ENCODE measurements at regions not wholly inside any gene's neighbourhood (a gene's known extent, or its start where the extent isn't known, plus 50 kb on each side); places are given as distances from the start of the nearest gene placed in this dataset.
A peak's percentile ranks its signal among the peaks of the same experiment; 100 is the strongest.

DNA sequence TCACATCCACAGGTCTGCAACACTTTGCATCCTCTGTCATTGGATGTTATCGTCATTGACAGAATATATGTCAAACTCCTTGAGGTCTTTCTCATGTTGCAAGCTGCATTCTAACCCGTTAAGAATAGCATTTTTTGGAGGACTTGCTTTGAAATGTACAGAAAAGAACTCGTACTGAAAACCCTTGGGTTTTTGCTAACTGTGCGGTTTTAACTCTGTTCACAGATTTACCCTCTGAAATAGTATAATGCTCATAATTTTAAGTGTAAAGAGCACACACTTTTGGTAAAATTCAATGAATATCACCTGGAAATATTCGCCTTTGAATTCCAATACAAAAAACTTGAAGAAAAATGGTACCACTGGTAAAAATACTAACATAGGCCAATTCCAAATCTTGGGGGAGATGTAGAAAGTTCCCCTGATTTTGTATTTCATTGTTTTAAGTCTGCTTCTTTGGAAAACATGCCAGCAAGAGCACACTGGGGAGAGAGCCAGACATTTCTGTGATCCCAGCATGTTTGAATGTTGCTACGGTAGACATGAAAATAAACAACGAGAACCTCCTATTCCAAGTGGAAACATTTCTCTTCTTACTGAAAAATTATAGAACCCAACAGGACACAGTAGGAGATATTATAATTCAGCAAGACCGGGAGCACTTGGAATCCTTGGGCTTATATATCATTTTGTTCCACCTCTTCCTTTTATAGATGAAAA is 446.0 kb downstream of the AEBP2 start:
- Mint-ChIP-seq H3K4me1 (ENCODE audit: low read depth) (peaks cover under 1% of the 10 kb centered on the region), H3K9me3 (no peaks in the 10 kb centered on the region), H3K27me3 (ENCODE audit: low read depth) (no peaks in the 10 kb centered on the region), H3K27ac (no peak overlapping the region), H3K36me3 (ENCODE audit: low read depth) (no peaks in the 10 kb centered on the region), H3K4me3 (ENCODE audit: low read depth) (no peak overlapping the region)
- DNase-seq (ENCODE audit: low spot score): no peak
- intact Hi-C loops (cut with micrococcal nuclease): no loop called here

DNA sequence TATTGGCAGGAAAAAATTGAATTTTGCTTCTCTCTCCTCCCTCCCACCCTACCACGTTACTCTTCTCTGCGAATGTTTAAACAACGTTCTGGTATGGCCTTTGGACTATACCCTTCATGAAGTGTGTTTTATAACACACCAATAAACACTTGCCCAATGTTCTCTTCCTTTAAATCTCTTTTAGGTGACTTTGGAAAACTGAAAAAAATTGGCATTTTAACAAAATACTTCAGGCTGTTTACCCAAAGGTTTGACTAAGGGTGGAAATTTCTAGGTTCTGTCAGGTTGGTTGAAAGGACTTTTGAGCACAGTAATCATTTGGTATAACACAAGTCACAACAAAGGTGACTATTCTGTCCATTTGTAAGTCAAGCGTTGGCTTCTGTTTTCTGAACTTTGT is 446.8 kb downstream of the AEBP2 start:
- H3K27ac Mint-ChIP-seq: no peak overlapping the region
- H3K27me3 Mint-ChIP-seq (ENCODE audit: low read depth): peaks cover 3% of the 10 kb centered on the region
- no peaks in the 10 kb centered on the region for H3K9me3 Mint-ChIP-seq
- no peak for DNase-seq (ENCODE audit: low spot score)
- H3K36me3 Mint-ChIP-seq (ENCODE audit: low read depth): no peaks in the 10 kb centered on the region
- no peaks in the 10 kb centered on the region for H3K4me1 Mint-ChIP-seq (ENCODE audit: low read depth)
- H3K4me3 Mint-ChIP-seq (ENCODE audit: low read depth): no peak overlapping the region
- intact Hi-C loops (cut with micrococcal nuclease): no loop called here

DNA sequence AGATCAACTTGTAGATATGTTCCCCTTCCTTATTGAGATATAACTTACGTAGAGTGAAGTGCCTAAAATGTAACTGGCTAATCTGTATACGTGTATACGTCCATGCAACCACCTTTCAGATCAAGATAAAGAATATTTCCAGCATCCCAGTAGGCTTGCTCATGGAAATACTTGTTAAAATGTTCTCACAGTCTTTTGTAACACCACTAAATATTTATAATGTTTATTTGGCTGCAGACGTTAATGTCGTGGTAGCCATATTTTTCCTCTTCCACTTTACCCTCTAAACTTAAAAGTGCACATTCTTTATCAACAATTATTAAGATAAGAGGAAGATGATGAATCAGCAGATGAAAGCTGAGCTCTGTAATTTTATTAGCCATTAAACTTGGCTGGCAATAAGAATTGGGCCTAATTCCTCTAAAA is 447.4 kb downstream of the AEBP2 start:
- H3K9me3 Mint-ChIP-seq: no peaks in the 10 kb centered on the region
- H3K4me3 Mint-ChIP-seq (ENCODE audit: low read depth): no peak overlapping the region
- intact Hi-C loops (cut with micrococcal nuclease): no loop called here
- no peaks in the 10 kb centered on the region for H3K36me3 Mint-ChIP-seq (ENCODE audit: low read depth)
- no peaks in the 10 kb centered on the region for H3K4me1 Mint-ChIP-seq (ENCODE audit: low read depth)
- H3K27me3 Mint-ChIP-seq (ENCODE audit: low read depth): peaks cover 3% of the 10 kb centered on the region
- no peak for DNase-seq (ENCODE audit: low spot score)
- H3K27ac Mint-ChIP-seq: no peak overlapping the region

DNA sequence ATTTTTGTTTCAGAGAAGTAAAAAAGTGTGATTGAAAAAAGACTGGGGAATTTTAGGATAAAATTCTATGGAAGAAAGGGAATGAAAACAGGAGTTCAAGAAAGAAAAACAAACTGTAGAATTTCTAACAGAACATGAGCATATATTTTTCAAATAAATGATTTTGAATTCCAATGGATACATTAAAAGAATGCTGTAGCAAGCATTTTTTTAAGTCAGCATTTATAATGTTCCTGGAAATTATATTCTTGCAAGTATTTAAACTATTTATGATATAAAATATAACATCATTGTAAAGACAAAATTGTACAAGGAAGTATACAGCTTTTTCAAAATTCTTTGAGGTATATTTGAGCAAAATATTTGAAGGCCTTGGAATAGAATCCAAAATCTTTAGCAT is 450.7 kb downstream of the AEBP2 start:
- H3K9me3 Mint-ChIP-seq: peaks cover 3% of the 10 kb centered on the region
- no peak overlapping the region for H3K27ac Mint-ChIP-seq
- H3K36me3 Mint-ChIP-seq (ENCODE audit: low read depth): no peaks in the 10 kb centered on the region
- intact Hi-C loops (cut with micrococcal nuclease): loop anchor here (10.0 kb wide), 1 partner anchor 135 kb away; no protein-coding TSS in a partner anchor
- peaks cover 3% of the 10 kb centered on the region for H3K27me3 Mint-ChIP-seq (ENCODE audit: low read depth)
- peaks cover 9% of the 10 kb centered on the region for H3K4me1 Mint-ChIP-seq (ENCODE audit: low read depth)
- DNase-seq (ENCODE audit: low spot score): no peak
- no peak overlapping the region for H3K4me3 Mint-ChIP-seq (ENCODE audit: low read depth)

DNA sequence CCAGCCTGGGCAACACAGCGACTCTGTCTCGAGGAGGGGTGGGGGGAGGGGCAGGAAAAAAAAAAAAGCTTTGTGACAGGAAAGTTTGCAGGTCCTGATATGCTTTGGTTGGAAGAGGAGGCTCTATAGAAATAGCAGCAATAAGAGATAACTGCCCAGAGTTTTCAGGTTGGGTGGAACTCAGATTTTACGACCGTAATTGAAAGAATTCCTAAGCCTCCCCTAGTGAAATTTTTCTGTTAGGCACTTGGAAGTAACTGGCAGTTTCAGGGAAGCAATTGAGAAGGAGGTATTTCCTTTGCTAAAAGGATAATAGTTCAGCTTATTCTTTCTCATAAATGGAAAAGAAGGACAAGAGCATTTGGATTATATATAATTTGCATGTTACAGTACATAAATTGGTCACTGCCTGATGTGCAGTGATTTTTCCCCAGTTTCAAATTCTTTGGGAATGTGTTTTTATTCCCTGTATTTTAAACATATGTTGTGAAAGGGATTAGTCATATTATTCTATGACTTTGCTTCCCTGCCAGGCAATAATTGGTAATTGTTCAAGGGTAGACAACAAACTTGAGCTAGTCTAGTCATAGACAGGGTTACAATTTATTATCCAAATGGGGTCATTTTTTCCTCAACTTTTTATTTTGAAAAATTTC is 452.8 kb downstream of the AEBP2 start:
- no peaks in the 10 kb centered on the region for H3K36me3 Mint-ChIP-seq (ENCODE audit: low read depth)
- H3K27ac Mint-ChIP-seq: no peak overlapping the region
- H3K9me3 Mint-ChIP-seq: peaks cover 3% of the 10 kb centered on the region

DNA sequence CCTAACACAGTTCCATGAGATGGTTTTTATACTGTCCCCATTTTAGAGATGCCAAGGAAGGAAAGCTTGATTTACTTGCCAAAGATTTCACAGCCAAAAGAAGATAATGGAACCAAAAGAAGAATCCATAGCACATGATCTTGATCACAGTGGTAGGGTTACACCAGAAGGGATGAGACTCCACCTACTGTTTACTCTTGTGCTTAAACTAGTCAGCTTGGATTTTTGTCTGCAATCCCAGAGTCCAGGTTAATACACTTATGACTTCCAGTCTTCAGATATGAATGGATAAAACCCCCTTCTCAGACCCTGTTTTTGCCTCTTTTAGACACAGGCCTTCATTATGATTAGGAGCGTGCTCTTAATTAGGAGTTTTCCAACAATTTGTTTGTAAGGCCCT is 454.2 kb downstream of the AEBP2 start:
- no peak overlapping the region for H3K27ac Mint-ChIP-seq
- intact Hi-C loops (cut with micrococcal nuclease): loop anchor here (10.0 kb wide), 1 partner anchor 139 kb away; no protein-coding TSS in a partner anchor

More for the DNA sequence above, 452.8 kb downstream of the AEBP2 start:
- Mint-ChIP-seq H3K4me3 (ENCODE audit: low read depth) (no peak overlapping the region), H3K27me3 (ENCODE audit: low read depth) (peaks cover 3% of the 10 kb centered on the region), H3K4me1 (ENCODE audit: low read depth) (peaks cover 12% of the 10 kb centered on the region)
- intact Hi-C loops (cut with micrococcal nuclease): loop anchor here (10.0 kb wide), 1 partner anchor 137 kb away; no protein-coding TSS in a partner anchor
- DNase-seq (ENCODE audit: low spot score): no peak

DNA sequence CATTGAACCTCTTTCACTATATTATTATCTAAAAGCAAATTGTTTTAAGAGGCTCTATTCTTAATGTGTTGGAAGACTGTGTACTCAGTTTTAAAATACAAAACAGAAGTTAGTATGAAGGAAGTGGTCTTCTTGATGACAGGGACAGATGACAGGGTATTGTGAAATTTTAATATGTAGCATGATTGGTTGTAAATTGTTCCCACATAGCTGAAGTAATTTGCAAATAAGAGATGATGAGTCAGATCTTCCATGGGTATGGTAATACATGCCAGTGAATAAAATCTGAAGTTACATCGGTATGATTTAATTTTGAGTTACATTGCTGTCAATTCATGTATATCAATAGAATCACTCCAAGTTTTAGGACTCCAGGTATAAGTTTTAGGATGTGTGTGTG is 454.8 kb downstream of the AEBP2 start:
- peak overlapping the region; percentile 91 for H3K27ac Mint-ChIP-seq
- H3K4me3 Mint-ChIP-seq (ENCODE audit: low read depth): no peak overlapping the region
- H3K27me3 Mint-ChIP-seq (ENCODE audit: low read depth): peaks cover 3% of the 10 kb centered on the region
- DNase-seq (ENCODE audit: low spot score): no peak
- intact Hi-C loops (cut with micrococcal nuclease): loop anchor here (1.0 to 10.0 kb wide), 5 partner anchors 60 to 215 kb away; no protein-coding TSS in a partner anchor
- peaks cover 12% of the 10 kb centered on the region for H3K4me1 Mint-ChIP-seq (ENCODE audit: low read depth)
- no peaks in the 10 kb centered on the region for H3K36me3 Mint-ChIP-seq (ENCODE audit: low read depth)
- H3K9me3 Mint-ChIP-seq: peaks cover 3% of the 10 kb centered on the region

More for the DNA sequence above, 454.2 kb downstream of the AEBP2 start:
- Mint-ChIP-seq H3K9me3 (peaks cover 3% of the 10 kb centered on the region), H3K27me3 (ENCODE audit: low read depth) (peaks cover 3% of the 10 kb centered on the region), H3K4me1 (ENCODE audit: low read depth) (peaks cover 12% of the 10 kb centered on the region), H3K36me3 (ENCODE audit: low read depth) (no peaks in the 10 kb centered on the region), H3K4me3 (ENCODE audit: low read depth) (no peak overlapping the region)
- no peak for DNase-seq (ENCODE audit: low spot score)

DNA sequence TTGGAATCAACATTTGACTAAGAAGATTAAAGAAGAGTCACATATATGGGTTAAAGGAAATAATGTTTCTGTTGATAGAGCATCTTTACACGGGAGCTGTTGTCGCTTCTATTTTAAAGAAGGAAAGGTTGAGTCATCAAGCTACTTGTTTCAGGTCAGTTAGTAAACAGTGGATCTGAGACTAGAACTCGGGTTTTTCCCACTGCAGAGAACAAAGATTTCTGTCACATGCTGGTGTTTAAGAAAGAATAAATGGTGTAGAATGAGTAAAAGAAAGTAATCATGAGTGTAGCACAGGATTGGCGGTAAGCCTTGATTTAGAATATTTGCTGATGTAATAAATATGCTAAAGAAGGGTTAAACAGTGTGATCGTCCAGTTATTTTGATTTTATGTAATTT is 455.5 kb downstream of the AEBP2 start:
- Mint-ChIP-seq H3K9me3 (peaks cover 3% of the 10 kb centered on the region), H3K4me1 (ENCODE audit: low read depth) (peaks cover 12% of the 10 kb centered on the region), H3K27me3 (ENCODE audit: low read depth) (peaks cover 3% of the 10 kb centered on the region), H3K4me3 (ENCODE audit: low read depth) (peak overlapping the region; percentile 13), H3K36me3 (ENCODE audit: low read depth) (no peaks in the 10 kb centered on the region), H3K27ac (peak overlapping the region; percentile 88)
- intact Hi-C loops (cut with micrococcal nuclease): loop anchor here (1.0 to 10.0 kb wide), 5 partner anchors 61 to 216 kb away; no protein-coding TSS in a partner anchor
- DNase-seq (ENCODE audit: low spot score): no peak

DNA sequence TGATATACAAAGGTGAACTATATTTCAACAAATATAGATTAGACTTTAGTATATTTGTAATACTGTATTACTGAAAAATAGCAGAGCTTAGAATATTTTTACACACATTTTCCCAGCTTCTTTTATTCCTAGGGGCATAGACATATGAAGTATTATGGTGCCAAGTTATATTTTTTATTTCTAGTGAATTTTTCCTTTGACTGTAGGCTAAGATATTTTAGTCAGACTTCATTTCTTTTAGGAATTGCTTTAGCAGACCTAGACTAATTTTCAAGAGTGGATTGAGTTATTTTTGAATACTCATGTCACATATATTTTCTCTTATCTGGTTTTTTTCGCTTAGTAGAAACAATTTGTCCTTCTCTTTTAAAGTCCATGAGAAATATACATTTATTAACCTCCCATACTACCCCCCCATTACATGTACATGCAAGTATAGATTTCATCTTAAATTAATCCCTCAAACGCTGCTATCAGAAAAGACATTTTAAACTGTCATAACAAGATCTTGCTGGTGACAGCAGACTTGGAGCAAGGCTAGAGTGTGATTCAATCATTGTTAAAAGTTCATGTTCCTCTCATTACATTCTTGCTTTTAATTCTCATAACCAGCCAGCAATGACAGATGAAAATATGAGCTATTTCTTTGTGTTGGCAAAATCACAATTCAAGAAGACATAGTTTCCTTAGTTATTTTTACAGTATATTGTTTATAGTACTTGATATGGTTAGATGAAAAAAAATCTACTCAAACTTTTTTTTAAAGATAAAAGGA is 456.1 kb downstream of the AEBP2 start:
- peaks cover 12% of the 10 kb centered on the region for H3K4me1 Mint-ChIP-seq (ENCODE audit: low read depth)
- no peak overlapping the region for H3K4me3 Mint-ChIP-seq (ENCODE audit: low read depth)
- H3K27ac Mint-ChIP-seq: peak overlapping the region; percentile 65
- intact Hi-C loops (cut with micrococcal nuclease): loop anchor here (10.0 kb wide), 1 partner anchor 141 kb away; no protein-coding TSS in a partner anchor
- H3K27me3 Mint-ChIP-seq (ENCODE audit: low read depth): peaks cover 2% of the 10 kb centered on the region
- H3K36me3 Mint-ChIP-seq (ENCODE audit: low read depth): no peaks in the 10 kb centered on the region
- no peak for DNase-seq (ENCODE audit: low spot score)
- H3K9me3 Mint-ChIP-seq: peaks cover 3% of the 10 kb centered on the region

DNA sequence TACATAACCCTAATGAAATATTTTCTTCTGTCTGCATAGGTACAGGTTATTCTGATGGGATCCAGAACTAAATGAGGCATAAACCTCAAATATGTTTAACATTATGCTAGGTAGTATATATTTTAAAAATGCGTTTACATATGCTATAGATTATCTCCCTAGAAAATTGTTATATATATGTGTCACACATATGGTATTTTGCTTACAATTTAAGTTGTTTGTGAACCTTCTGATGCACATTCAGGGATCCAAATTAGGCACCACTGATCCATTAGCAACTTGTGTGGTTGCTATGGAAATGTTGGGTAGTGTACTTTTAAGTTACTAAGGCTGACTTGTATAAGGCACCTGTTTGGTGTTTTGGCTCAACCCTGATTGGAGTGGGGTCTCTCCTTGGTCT is 456.7 kb downstream of the AEBP2 start:
- no peaks in the 10 kb centered on the region for H3K27me3 Mint-ChIP-seq (ENCODE audit: low read depth)
- H3K9me3 Mint-ChIP-seq: peaks cover 3% of the 10 kb centered on the region
- intact Hi-C loops (cut with micrococcal nuclease): loop anchor here (10.0 kb wide), 1 partner anchor 141 kb away; no protein-coding TSS in a partner anchor
- H3K4me1 Mint-ChIP-seq (ENCODE audit: low read depth): peaks cover 12% of the 10 kb centered on the region
- no peak overlapping the region for H3K27ac Mint-ChIP-seq
- no peaks in the 10 kb centered on the region for H3K36me3 Mint-ChIP-seq (ENCODE audit: low read depth)
- H3K4me3 Mint-ChIP-seq (ENCODE audit: low read depth): no peak overlapping the region
- no peak for DNase-seq (ENCODE audit: low spot score)

DNA sequence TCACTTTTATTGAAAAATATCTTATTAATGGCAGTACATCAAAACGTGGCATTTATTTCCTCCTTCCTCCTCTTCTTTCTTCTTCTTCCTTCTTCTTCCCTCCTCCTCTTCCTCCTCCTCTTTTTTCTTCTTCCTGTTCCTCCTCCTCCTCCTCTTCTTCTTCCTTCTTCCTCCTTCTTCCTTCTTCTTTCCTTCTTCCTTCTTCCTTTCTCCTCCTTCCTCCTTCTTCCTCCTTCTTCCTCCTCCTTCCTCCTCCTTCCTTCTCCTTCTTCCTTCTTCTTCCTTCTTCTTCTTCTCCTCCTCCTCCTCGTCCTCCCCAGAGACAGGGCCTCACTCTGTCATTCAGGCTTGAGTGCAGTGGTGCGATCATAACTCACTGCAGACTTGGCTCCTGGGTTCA is 457.2 kb downstream of the AEBP2 start:
- H3K27ac Mint-ChIP-seq: no peak overlapping the region
- H3K27me3 Mint-ChIP-seq (ENCODE audit: low read depth): no peaks in the 10 kb centered on the region
- intact Hi-C loops (cut with micrococcal nuclease): loop anchor here (10.0 kb wide), 1 partner anchor 142 kb away; no protein-coding TSS in a partner anchor
- peaks cover 3% of the 10 kb centered on the region for H3K9me3 Mint-ChIP-seq
- H3K4me3 Mint-ChIP-seq (ENCODE audit: low read depth): no peak overlapping the region
- H3K36me3 Mint-ChIP-seq (ENCODE audit: low read depth): no peaks in the 10 kb centered on the region
- peaks cover 12% of the 10 kb centered on the region for H3K4me1 Mint-ChIP-seq (ENCODE audit: low read depth)
- DNase-seq (ENCODE audit: low spot score): no peak

DNA sequence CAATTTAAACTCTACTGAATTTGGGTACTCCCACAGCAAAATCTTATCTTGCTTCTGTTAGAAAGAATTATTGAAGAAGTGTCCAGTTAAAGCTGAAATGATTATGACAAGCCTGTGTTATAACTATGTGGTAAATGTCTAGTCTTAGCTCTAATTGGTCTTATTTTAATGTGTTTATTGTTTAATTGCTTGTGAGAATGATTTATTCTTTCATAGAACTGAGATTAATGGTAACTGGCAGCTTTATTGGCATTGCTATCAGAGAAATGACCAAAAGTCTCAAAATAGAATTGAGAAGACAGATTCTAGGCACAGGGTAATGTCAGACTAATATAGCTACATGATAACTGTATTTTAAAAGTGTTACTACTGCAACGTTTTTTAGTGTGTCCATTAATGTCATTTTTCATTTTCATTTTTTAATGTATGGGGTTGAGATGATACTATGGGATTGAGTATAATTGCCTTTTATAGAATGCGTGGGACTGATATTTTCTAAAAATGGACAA is 458.7 kb downstream of the AEBP2 start:
- intact Hi-C loops (cut with micrococcal nuclease): loop anchor here (10.0 kb wide), 1 partner anchor 143 kb away; no protein-coding TSS in a partner anchor
- Mint-ChIP-seq H3K9me3 (peaks cover 9% of the 10 kb centered on the region), H3K4me1 (ENCODE audit: low read depth) (peaks cover 12% of the 10 kb centered on the region), H3K4me3 (ENCODE audit: low read depth) (no peak overlapping the region), H3K27ac (no peak overlapping the region), H3K27me3 (ENCODE audit: low read depth) (no peaks in the 10 kb centered on the region), H3K36me3 (ENCODE audit: low read depth) (no peaks in the 10 kb centered on the region)
- DNase-seq (ENCODE audit: low spot score): no peak
